NCI-H1417 (cell line): ENCODE measurements at regions not wholly inside any gene's neighbourhood (a gene's known extent, or its start where the extent isn't known, plus 50 kb on each side); places are given as distances from the start of the nearest gene placed in this dataset.
"Not testable (repeated sequence)": the region's sequence is repeated elsewhere in the genome, so short reads cannot be mapped to it uniquely, and the experiment has no call there.

ENCODE experiments used
- DNase-seq, 3 experiments: peaks; one replicate each; lab custom pipeline; 2025; lab: John Stamatoyannopoulos, UW

GRCh38 chr13:81295177-81295576 is 954.3 kb upstream of the SPRY2 start:
- DNase-seq, result no peak

GRCh38 chr13:81293594-81294164 is 952.8 kb upstream of the SPRY2 start:
- DNase-seq, result no peak

GRCh38 chr13:81283561-81283960 is 942.6 kb upstream of the SPRY2 start:
- no peak for DNase-seq

- no peak for DNase-seq
These were observed 942.1 kb upstream of the SPRY2 start for GRCh38 chr13:81283062-81283461.

- DNase-seq, result no peak
These were observed 934.8 kb upstream of the SPRY2 start for GRCh38 chr13:81275666-81276258.

GRCh38 chr13:81247711-81248110 is 906.8 kb upstream of the SPRY2 start:
- peak in 1 of 3 experiments; percentile 50 for DNase-seq

GRCh38 chr13:81246556-81246955 is 905.6 kb upstream of the SPRY2 start:
- no peak for DNase-seq

- no peak for DNase-seq
These were observed 903.1 kb upstream of the SPRY2 start for GRCh38 chr13:81244011-81244410.

- DNase-seq, result no peak
These were observed 889.5 kb upstream of the SPRY2 start for GRCh38 chr13:81230386-81230785.

GRCh38 chr13:81226830-81227229 is 885.9 kb upstream of the SPRY2 start:
- not testable (repeated sequence) for DNase-seq

- no peak for DNase-seq
These were observed 883.4 kb upstream of the SPRY2 start for GRCh38 chr13:81224209-81224833.

- no peak for DNase-seq
These were observed 882.9 kb upstream of the SPRY2 start for GRCh38 chr13:81223778-81224177.

GRCh38 chr13:81211713-81212112 is 870.8 kb upstream of the SPRY2 start:
- no peak for DNase-seq

GRCh38 chr13:81207636-81208035 is 866.7 kb upstream of the SPRY2 start:
- DNase-seq, result no peak

GRCh38 chr13:81207231-81207630 is 866.3 kb upstream of the SPRY2 start:
- no peak for DNase-seq

GRCh38 chr13:81203783-81204182 is 862.9 kb upstream of the SPRY2 start:
- no peak for DNase-seq

GRCh38 chr13:81199956-81200355 is 859.0 kb upstream of the SPRY2 start:
- DNase-seq, result no peak

- no peak for DNase-seq
These were observed 857.0 kb upstream of the SPRY2 start for GRCh38 chr13:81197966-81198365.

- no peak for DNase-seq
These were observed 856.6 kb upstream of the SPRY2 start for GRCh38 chr13:81197483-81197882.

GRCh38 chr13:81194362-81194761 is 853.4 kb upstream of the SPRY2 start:
- no peak for DNase-seq

- DNase-seq, result no peak
These were observed 843.8 kb upstream of the SPRY2 start for GRCh38 chr13:81184556-81185265.

GRCh38 chr13:81172603-81173002 is 831.7 kb upstream of the SPRY2 start:
- DNase-seq, result no peak

GRCh38 chr13:81171065-81171647 is 830.2 kb upstream of the SPRY2 start:
- peak in 2 of 3 experiments; percentile 7 to 77 for DNase-seq
